K562 (cell line): ENCODE measurements at regions not wholly inside any gene's neighbourhood (a gene's known extent, or its start where the extent isn't known, plus 50 kb on each side); places are given as distances from the start of the nearest gene placed in this dataset.

Experiments
- ATAC-seq: fragments of 200-7000 bp; cut with Tn5 transposase; 3 replicates; pipeline ENCODE4 v1.9.1; 2020; ENCODE audit warnings: moderate library complexity
- BruUV-seq: library from RNA; stranded (reverse); fragments of 400-500 nt; replicated peaks from 2 replicates; lab custom pipeline; 2021; lab: Mats Ljungman, UMichigan
- CTCF ChIA-PET: fragments of 300-600 bp; formaldehyde crosslinking; extraction: SDS; loops from one replicate; lab custom pipeline; 2021; ENCODE audit warnings: low intra/inter-chr PET ratio; lab: Yijun Ruan, JAX
- POLR2A ChIA-PET: fragments of 300-600, 350-650 bp; sonication (Branson Sonifier 250); formaldehyde crosslinking; extraction: SDS; loops from one replicate; lab custom pipeline; 2021; ENCODE audit warnings: antibody characterized with exemption, inconsistent platforms; lab: Yijun Ruan, JAX
- DNase-seq, 4 experiments: peaks; one replicate each; pipeline versions ENCODE4 v3.0.0 to v3.0.0-alpha.2; 2011 to 2018; ENCODE audit warnings: low spot score in 3 of 4, mixed read lengths in 3 of 4; ENCODE audit errors: extremely low read depth in 1 of 4
- FAIRE-seq: peaks from 2 replicates; lab custom pipeline; 2011; peaks lifted over from hg19 to GRCh38; lab: Jason Lieb, UNC
- H2AFZ ChIP-seq: 2 replicates; pipeline ENCODE4 v1.6.0; 2011; ENCODE audit warnings: low read depth, low read length, control low read depth, inconsistent platforms
- H3K27ac ChIP-seq: fragments of 200-600 bp; 3 replicates; pipeline ENCODE4 v1.8.0; 2011; ENCODE audit warnings: low read depth, mild to moderate bottlenecking, control low read depth, inconsistent platforms, low read length, moderate library complexity, mixed read lengths; ENCODE audit errors: extremely low read depth
- H3K27me3 ChIP-seq, 2 experiments: fragments of 300-600 bp in 1 of 2; 2 replicates in 1 of 2; 3 replicates in 1 of 2; pipeline versions ENCODE4 v1.6.0 to v1.8.0; 2011; ENCODE audit warnings: inconsistent platforms in 2 of 2, low read length in 2 of 2, mild to moderate bottlenecking in 1 of 2, mixed read lengths in 1 of 2, moderate library complexity in 1 of 2; ENCODE audit not compliant: control insufficient read depth in 2 of 2, insufficient read depth in 2 of 2
- H3K36me3 ChIP-seq: fragments of 300-600 bp; 3 replicates; pipeline ENCODE4 v1.8.0; 2011; ENCODE audit warnings: mild to moderate bottlenecking, low read length, inconsistent platforms; ENCODE audit not compliant: control insufficient read depth, insufficient read depth
- H3K4me1 ChIP-seq, 2 experiments: fragments of 200-600 bp in 1 of 2; replicated peaks in 1 of 2; 2 replicates in 1 of 2; 3 replicates in 1 of 2; pipeline versions ENCODE4 v1.5.1 to v1.8.0; 2011; ENCODE audit warnings: inconsistent platforms in 2 of 2, low read length in 2 of 2, mild to moderate bottlenecking in 1 of 2, mixed read lengths in 1 of 2, moderate library complexity in 1 of 2; ENCODE audit not compliant: control insufficient read depth in 2 of 2, insufficient read depth in 2 of 2
- H3K4me2 ChIP-seq: 2 replicates; pipeline ENCODE4 v1.6.1; 2011; ENCODE audit warnings: low read length, control low read depth, inconsistent platforms, mixed read lengths; ENCODE audit not compliant: insufficient read depth
- H3K4me3 ChIP-seq: fragments of 200-600 bp; sonication (generic), shearing (Covaris generic); 2 replicates; pipeline ENCODE4 v1.5.1; 2016; ENCODE audit warnings: control low read depth, inconsistent platforms
- H3K79me2 ChIP-seq: fragments of 200-600 bp; 3 replicates; pipeline ENCODE4 v1.8.0; 2011; ENCODE audit warnings: low read length, inconsistent platforms; ENCODE audit not compliant: control insufficient read depth, insufficient read depth
- H3K9ac ChIP-seq, 2 experiments: 2 replicates each; pipeline versions ENCODE4 v1.6.0 to v1.6.1; 2011; ENCODE audit warnings: low read depth in 2 of 2, low read length in 2 of 2, control low read depth in 1 of 2, inconsistent platforms in 1 of 2, mild to moderate bottlenecking in 1 of 2, mixed read lengths in 1 of 2; ENCODE audit not compliant: insufficient read depth in 1 of 2
- H3K9me1 ChIP-seq: one replicate; pipeline ENCODE4 v1.6.0; 2011; ENCODE audit warnings: inconsistent platforms, mild to moderate bottlenecking, low read length, moderate library complexity; ENCODE audit not compliant: control insufficient read depth, insufficient read depth
- H3K9me3 ChIP-seq: replicated peaks from 2 replicates; pipeline ENCODE4 v1.5.1; 2011; ENCODE audit warnings: low read depth, low read length, inconsistent platforms; ENCODE audit not compliant: control insufficient read depth, insufficient read depth
- H4K20me1 ChIP-seq: replicated peaks from 2 replicates; pipeline ENCODE4 v1.6.1; 2011; ENCODE audit warnings: low read length, inconsistent platforms, mixed read lengths; ENCODE audit not compliant: control insufficient read depth, insufficient read depth
- ARID2 ChIP-seq: fragments of 450-650 bp; IDR thresholded peaks from 2 replicates; pipeline ENCODE4 v1.6.1; 2017; ENCODE audit warnings: antibody characterized with exemption, mild to moderate bottlenecking
- ATF4 ChIP-seq: fragments of 450-650 bp; formaldehyde crosslinking; IDR thresholded peaks from 2 replicates; pipeline ENCODE4 v1.4.0; 2022; ENCODE audit warnings: mild to moderate bottlenecking, moderate library complexity
- BACH1 ChIP-seq: fragments of 200-800 bp; sonication (Bioruptor generic); IDR thresholded peaks from 2 replicates; pipeline ENCODE4 v1.6.1; 2016; ENCODE audit warnings: missing genetic modification characterization, missing compliant biosample characterization
- CREB1 ChIP-seq, 2 experiments: sonication (generic) in 1 of 2; formaldehyde crosslinking in 1 of 2; IDR thresholded peaks; 2 replicates each; pipeline versions ENCODE4 v1.6.1 to v1.8.0; 2012 to 2022; ENCODE audit warnings: inconsistent platforms in 1 of 2, mild to moderate bottlenecking in 1 of 2, missing genetic modification reagents in 1 of 2, moderate library complexity in 1 of 2
- EGR1 ChIP-seq: fragments of 450-650 bp; conservative IDR thresholded peaks from 2 replicates; pipeline ENCODE4 v1.6.1; 2017; ENCODE audit warnings: mild to moderate bottlenecking
- EHMT2 ChIP-seq: fragments of 450-650 bp; IDR thresholded peaks from 2 replicates; pipeline ENCODE4 v1.6.1; 2018; ENCODE audit warnings: antibody characterized with exemption
- ETV1 ChIP-seq: fragments of 450-650 bp; conservative IDR thresholded peaks from 2 replicates; pipeline ENCODE4 v1.6.1; 2016; ENCODE audit warnings: missing genetic modification characterization, control low read depth, low read depth, missing compliant biosample characterization
- MCM7 ChIP-seq, 2 experiments: fragments of 450-650 bp; IDR thresholded peaks; 2 replicates each; pipeline ENCODE4 v1.6.1; 2016 to 2018
- NFIX ChIP-seq: fragments of 250-450 bp; sonication (Bioruptor Pico); IDR thresholded peaks from 2 replicates; pipeline ENCODE4 v1.4.0; 2020; ENCODE audit warnings: low read depth, mild to moderate bottlenecking, moderate library complexity
- PRDM10 ChIP-seq: fragments of 450-650 bp; IDR thresholded peaks from 2 replicates; pipeline ENCODE4 v1.6.1; 2018; ENCODE audit not compliant: partially characterized antibody
- RB1 ChIP-seq: fragments of 450-650 bp; IDR thresholded peaks from 2 replicates; pipeline ENCODE4 v1.6.1; 2017; ENCODE audit warnings: low read depth, mild to moderate bottlenecking
- STAT6 ChIP-seq: sonication (generic); formaldehyde crosslinking; IDR thresholded peaks from 2 replicates; pipeline ENCODE4 v1.8.1; 2023; ENCODE audit warnings: mild to moderate bottlenecking, missing genetic modification reagents
- TCF3 ChIP-seq: sonication (generic); formaldehyde crosslinking; IDR thresholded peaks from 2 replicates; pipeline ENCODE4 v1.4.0; 2020; ENCODE audit warnings: mild to moderate bottlenecking, missing genetic modification reagents
- XRCC3 ChIP-seq: fragments of 450-650 bp; IDR thresholded peaks from 2 replicates; pipeline ENCODE4 v1.6.1; 2017; ENCODE audit warnings: mild to moderate bottlenecking, moderate library complexity
- ZBTB43 ChIP-seq: sonication (generic); formaldehyde crosslinking; IDR thresholded peaks from 2 replicates; pipeline ENCODE4 v1.8.0; 2023; ENCODE audit warnings: mild to moderate bottlenecking, missing genetic modification reagents
- ZFP30 ChIP-seq: fragments of 250-450 bp; sonication (Bioruptor Pico); IDR thresholded peaks from 2 replicates; pipeline ENCODE4 v1.8.0; 2022; ENCODE audit warnings: moderate library complexity, mild to moderate bottlenecking, inconsistent platforms, borderline replicate concordance
- WGBS: fragments of 100-300 bp; shearing (Covaris generic); methylation state at CpG from one replicate; pipeline ENCODE4 v1.1.6; 2016; ENCODE audit warnings: low coverage, mixed read lengths; ENCODE audit not compliant: insufficient coverage; ENCODE audit errors: missing lambda C conversion rate; 5-methylcytosine and 5-hydroxymethylcytosine counted together
- in situ Hi-C: fragments of 300-500 bp; cut with MboI; formaldehyde crosslinking; loops from 4 replicates; pipeline ENCODE4 v1.15.0; 2018; ENCODE audit warnings: inconsistent platforms, mixed read lengths
- intact Hi-C: fragments of 100-400 bp; cut with micrococcal nuclease; formaldehyde crosslinking; loops from 2 replicates; pipeline ENCODE4 v1.14.2; 2022

GRCh38 chr1:105072446-105072845 is 1322.7 kb downstream of the AMY1C start:
- WGBS = 20% methylated on average over 3 of the region's 3 CpGs
- Histone ChIP-seq H3K9me3 (no peaks in the 10 kb centered on the region), H4K20me1 (no peaks in the 10 kb centered on the region), H2AFZ (no peak overlapping the region), H3K9ac (no peak overlapping the region), H3K4me1 (no peaks in the 10 kb centered on the region), H3K27me3 (no peaks in the 10 kb centered on the region), H3K79me2 (no peaks in the 10 kb centered on the region), H3K36me3 (no peaks in the 10 kb centered on the region), H3K9me1 (no peaks in the 10 kb centered on the region), H3K4me2 (no peak overlapping the region), H3K4me3 (no peak overlapping the region), H3K27ac (no peak overlapping the region)
- DNase-seq (no peak), FAIRE-seq (no peak), ATAC-seq (no peak)
- BruUV-seq = no TSS peak
- in situ Hi-C loops = no loop called here
- ChIA-PET CTCF (no interaction called here), POLR2A (no interaction called here)
- intact Hi-C loops = no loop called here
- TF ChIP-seq EGR1 (no peak), ZBTB43 (CRISPR knock-in tag) (no peak), ETV1 (tag) (no peak), NFIX (CRISPR knock-in tag) (no peak), TCF3 (CRISPR knock-in tag) (no peak), XRCC3 (no peak), ATF4 (CRISPR knock-in tag) (no peak), ARID2 (no peak), ZFP30 (CRISPR knock-in tag) (no peak), PRDM10 (no peak), EHMT2 (no peak), BACH1 (tag) (no peak), MCM7 (IDR thresholded peaks at IDR 0.05) (no peak), RB1 (no peak), CREB1 (IDR thresholded peaks at IDR 0.05) (no peak), CREB1 (CRISPR knock-in tag; IDR thresholded peaks at IDR 0.05) (no peak), STAT6 (CRISPR knock-in tag) (no peak)
